Astrocyte (in vitro differentiated cells and primary cell): ENCODE measurements at regions not wholly inside any gene's neighbourhood (a gene's known extent, or its start where the extent isn't known, plus 50 kb on each side); places are given as distances from the start of the nearest gene placed in this dataset.

Experiments used
- CTCF ChIP-seq: IDR thresholded peaks from 2 replicates; pipeline ENCODE4 v1.5.1; 2011; ENCODE audit warnings: low read depth, mild to moderate bottlenecking, inconsistent platforms, low read length, moderate library complexity; ENCODE audit not compliant: insufficient read depth
- EZH2 ChIP-seq: IDR thresholded peaks from 2 replicates; pipeline ENCODE4 v1.6.1; 2012; ENCODE audit warnings: mild to moderate bottlenecking, low read length, inconsistent platforms; ENCODE audit not compliant: insufficient read depth

- peak; percentile 90 for TF ChIP-seq CTCF
- TF ChIP-seq EZH2 = no peak
Measured at GRCh38 chr5:34486160-34486848, 169.8 kb upstream of the RAI14 start.
